NB4 (cell line): ENCODE measurements at regions not wholly inside any gene's neighbourhood (a gene's known extent, or its start where the extent isn't known, plus 50 kb on each side); places are given as distances from the start of the nearest gene placed in this dataset.

ENCODE experiments used
- MYC ChIP-seq: IDR thresholded peaks from 2 replicates; pipeline ENCODE4 v1.6.1; 2011; ENCODE audit warnings: low read depth, low read length
- POLR2A ChIP-seq: IDR thresholded peaks from 2 replicates; pipeline ENCODE4 v1.6.1; 2011; ENCODE audit warnings: mild to moderate bottlenecking; ENCODE audit not compliant: insufficient read length; ENCODE audit errors: extremely low read depth
- TF ChIP-seq, protein P1 (sequence below): IDR thresholded peaks from one replicate; pipeline ENCODE4 v1.5.1; 2012; ENCODE audit warnings: low read depth, low read length
- TF ChIP-seq, protein P2 (sequence below): IDR thresholded peaks from 2 replicates; pipeline ENCODE4 v1.6.1; 2011; ENCODE audit warnings: low read depth, low read length

DNA sequence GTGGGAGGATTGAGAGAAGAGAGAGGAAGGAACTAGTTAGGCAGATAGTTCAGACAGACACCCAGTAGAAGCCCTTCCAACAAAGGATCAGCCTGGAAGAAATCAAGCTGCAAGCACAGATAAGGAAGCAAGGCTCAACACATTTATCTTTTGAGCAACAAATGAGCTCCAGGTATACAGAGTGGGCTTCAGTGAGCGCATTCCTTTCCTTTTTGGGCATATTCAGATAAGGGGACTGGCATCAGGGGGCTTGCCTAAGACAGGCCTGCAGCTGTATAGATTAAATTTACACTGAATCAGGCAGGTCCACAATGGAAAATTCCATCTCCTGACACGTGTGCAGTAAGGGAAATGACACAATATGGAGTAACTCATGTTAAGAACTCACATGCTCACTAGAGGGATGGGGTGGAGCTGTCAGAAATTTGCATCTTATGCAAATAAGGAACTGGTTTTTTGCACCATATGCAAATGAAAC is 147.2 kb downstream of the AKR1D1 start:
- TF ChIP-seq MYC (no peak), POLR2A (no peak)
- TF ChIP-seq, protein P1, sequence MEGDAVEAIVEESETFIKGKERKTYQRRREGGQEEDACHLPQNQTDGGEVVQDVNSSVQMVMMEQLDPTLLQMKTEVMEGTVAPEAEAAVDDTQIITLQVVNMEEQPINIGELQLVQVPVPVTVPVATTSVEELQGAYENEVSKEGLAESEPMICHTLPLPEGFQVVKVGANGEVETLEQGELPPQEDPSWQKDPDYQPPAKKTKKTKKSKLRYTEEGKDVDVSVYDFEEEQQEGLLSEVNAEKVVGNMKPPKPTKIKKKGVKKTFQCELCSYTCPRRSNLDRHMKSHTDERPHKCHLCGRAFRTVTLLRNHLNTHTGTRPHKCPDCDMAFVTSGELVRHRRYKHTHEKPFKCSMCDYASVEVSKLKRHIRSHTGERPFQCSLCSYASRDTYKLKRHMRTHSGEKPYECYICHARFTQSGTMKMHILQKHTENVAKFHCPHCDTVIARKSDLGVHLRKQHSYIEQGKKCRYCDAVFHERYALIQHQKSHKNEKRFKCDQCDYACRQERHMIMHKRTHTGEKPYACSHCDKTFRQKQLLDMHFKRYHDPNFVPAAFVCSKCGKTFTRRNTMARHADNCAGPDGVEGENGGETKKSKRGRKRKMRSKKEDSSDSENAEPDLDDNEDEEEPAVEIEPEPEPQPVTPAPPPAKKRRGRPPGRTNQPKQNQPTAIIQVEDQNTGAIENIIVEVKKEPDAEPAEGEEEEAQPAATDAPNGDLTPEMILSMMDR = no peak
- TF ChIP-seq, protein P2, sequence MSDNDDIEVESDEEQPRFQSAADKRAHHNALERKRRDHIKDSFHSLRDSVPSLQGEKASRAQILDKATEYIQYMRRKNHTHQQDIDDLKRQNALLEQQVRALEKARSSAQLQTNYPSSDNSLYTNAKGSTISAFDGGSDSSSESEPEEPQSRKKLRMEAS = no peak
